ENCODE measurements at regions not wholly inside any gene's neighbourhood (a gene's known extent, or its start where the extent isn't known, plus 50 kb on each side); places are given as distances from the start of the nearest gene placed in this dataset.
"Not testable (repeated sequence)": the region's sequence is repeated elsewhere in the genome, so short reads cannot be mapped to it uniquely, and the experiment has no call there.

DNA sequence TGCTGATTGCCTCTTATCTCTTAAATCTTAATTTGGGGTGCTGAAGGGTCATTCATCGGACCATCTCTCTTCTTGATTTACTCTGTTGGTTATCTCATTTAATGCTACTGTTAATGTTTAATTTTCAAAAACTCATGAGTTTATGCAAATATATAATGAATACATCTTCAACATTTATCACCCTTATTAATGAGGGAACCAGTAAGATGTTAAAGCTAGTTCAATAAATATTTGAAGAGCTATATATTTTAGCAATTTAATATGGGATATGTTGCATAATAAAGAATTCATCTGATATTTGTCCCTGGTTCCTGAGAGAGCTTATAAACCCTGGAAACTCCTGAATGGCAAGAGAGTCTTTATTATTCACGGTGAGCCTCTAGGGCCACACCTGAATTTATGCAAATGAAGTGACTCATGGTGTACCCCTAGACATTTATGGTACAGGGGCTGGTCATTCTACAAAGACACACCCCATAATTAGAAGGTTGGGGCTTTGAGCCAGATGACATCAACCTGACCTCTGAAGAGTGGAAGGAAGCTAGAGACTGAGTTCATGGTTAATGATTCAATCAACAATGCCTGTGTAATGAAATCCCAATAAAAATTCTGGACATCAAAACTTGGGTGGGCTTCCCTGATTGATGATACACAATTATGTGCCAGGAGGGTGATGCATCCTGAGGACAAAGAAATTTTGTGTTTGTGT, 339.5 kb upstream of the ZNF608 start (continued):
- TF ChIP-seq WRNIP1 (IDR thresholded peaks at IDR 0.05; ENCODE audit: borderline replicate concordance, low read depth, low read length) = no peak
- TF ChIP-seq RAD51 (IDR thresholded peaks at IDR 0.05) = no peak

DNA sequence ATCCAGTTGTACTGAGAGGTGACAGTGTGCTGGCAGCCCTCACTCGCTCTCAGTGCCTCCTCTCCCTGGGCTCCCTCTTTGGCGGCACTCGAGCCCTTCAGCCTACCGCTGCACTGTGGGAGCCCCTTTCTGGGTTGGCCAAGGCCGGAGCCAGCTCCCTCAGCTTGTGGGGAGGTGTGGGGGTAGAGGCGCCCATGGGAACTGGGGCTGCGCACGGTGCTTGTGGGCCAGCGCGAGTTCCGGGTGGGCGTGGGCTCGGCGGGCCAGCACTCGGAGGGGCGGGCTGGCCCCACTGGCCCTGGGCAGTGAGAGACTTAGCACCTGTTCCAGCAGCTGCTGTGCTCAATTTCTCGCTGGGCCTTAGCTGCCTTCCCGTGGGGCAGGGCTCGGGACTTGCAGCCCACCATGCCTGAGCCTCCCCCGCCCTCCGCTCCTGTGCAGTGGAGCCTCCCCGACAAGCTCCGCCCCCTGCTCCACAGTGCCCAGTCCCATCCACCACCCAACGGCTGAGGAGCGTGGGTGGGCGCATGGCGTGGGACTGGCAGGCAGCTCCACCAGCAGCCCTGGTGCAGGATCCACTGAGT, 342.2 kb upstream of the ZNF608 start:
- ATAC-seq = no peak
- Histone ChIP-seq H3K27me3 (replicated peaks in 1 of 2; ENCODE audit: control insufficient read depth in 2 of 2, insufficient read depth in 2 of 2, low read length in 1 of 2) (no peaks in the 10 kb centered on the region), H3K4me2 (ENCODE audit: control insufficient read depth, insufficient read depth) (no peak overlapping the region), H2AFZ (ENCODE audit: control insufficient read depth, low read depth, low read length) (no peak overlapping the region), H3K27ac (ENCODE audit: control insufficient read depth, insufficient read depth) (no peak overlapping the region), H3K9ac (ENCODE audit: control insufficient read depth, insufficient read depth, low read length) (no peak overlapping the region), H3K79me2 (ENCODE audit: control insufficient read depth, insufficient read depth, low read length) (no peaks in the 10 kb centered on the region), H3K36me3 (ENCODE audit: control insufficient read depth in 2 of 2, insufficient read depth in 2 of 2, low read length in 1 of 2) (no peaks in the 10 kb centered on the region), H3K9me3 (replicated peaks; ENCODE audit: control insufficient read depth, insufficient read depth, low read length) (no peaks in the 10 kb centered on the region; the same call in 2 of the 3 replicates), H3K4me3 (no peak overlapping the region), H3K4me1 (ENCODE audit: control insufficient read depth, insufficient read depth, low read length) (no peaks in the 10 kb centered on the region), H4K20me1 (ENCODE audit: control insufficient read depth, insufficient read depth) (no peaks in the 10 kb centered on the region)
- in situ Hi-C loops (cut with MboI) (no loop called here), intact Hi-C loops (cut with micrococcal nuclease; ENCODE audit: unreplicated experiment) (no loop called here)
- TF ChIP-seq ATF7 (IDR thresholded peaks at IDR 0.05; ENCODE audit: low read depth) = no peak
- no peak for DNase-seq (ENCODE audit: low read depth, low spot score)
- WGBS (ENCODE audit: insufficient coverage, insufficient replicate concordance, low lambda C conversion rate, missing lambda C conversion rate) = 87% methylated on average over 27 of the region's 27 CpGs
- no peak for FAIRE-seq
- ChIA-PET POLR2A (no interaction called here), SMC1A (ENCODE audit: uncharacterized antibody, unreplicated experiment) (interaction anchor here (1.1 kb wide), 1 partner anchor 10 kb away, joined by 3 read pairs; no protein-coding TSS in a partner anchor), CTCF (no interaction called here), RAD21 (ENCODE audit: unreplicated experiment) (no interaction called here)
- no TSS peak for BruUV-seq (replicated peaks)

DNA sequence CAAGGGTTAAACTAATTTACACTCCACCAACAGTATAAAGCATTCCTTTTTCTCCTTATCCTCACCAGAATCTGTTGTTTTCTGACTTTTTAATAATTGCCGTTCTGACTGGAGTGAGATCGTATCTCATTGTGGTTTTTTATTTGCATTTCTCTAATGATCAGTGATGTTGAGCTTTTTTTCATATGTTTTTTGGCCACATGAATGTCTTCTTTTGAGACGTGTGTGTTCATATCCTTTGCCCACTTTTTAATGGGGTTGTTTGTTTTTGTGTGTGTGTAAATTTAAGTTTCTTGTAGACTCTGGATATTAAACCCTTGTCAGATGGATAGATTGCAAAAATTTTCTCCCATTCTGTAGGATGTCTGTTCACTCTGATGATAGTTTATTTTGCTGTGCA, 345.7 kb upstream of the ZNF608 start:
- intact Hi-C loops (cut with micrococcal nuclease; ENCODE audit: unreplicated experiment); RAD21 ChIA-PET (ENCODE audit: unreplicated experiment); DNase-seq (ENCODE audit: low read depth, low spot score); H3K27me3 ChIP-seq (replicated peaks in 1 of 2; ENCODE audit: control insufficient read depth in 2 of 2, insufficient read depth in 2 of 2, low read length in 1 of 2); in situ Hi-C loops (cut with MboI); H4K20me1 ChIP-seq (ENCODE audit: control insufficient read depth, insufficient read depth); H3K27ac ChIP-seq (ENCODE audit: control insufficient read depth, insufficient read depth); H3K36me3 ChIP-seq (ENCODE audit: control insufficient read depth in 2 of 2, insufficient read depth in 2 of 2, low read length in 1 of 2); ATAC-seq; H3K9me3 ChIP-seq (replicated peaks; ENCODE audit: control insufficient read depth, insufficient read depth, low read length); H3K9ac ChIP-seq (ENCODE audit: control insufficient read depth, insufficient read depth, low read length); H3K79me2 ChIP-seq (ENCODE audit: control insufficient read depth, insufficient read depth, low read length); BruUV-seq (replicated peaks); FAIRE-seq; H3K4me1 ChIP-seq (ENCODE audit: control insufficient read depth, insufficient read depth, low read length); H3K4me3 ChIP-seq; H2AFZ ChIP-seq (ENCODE audit: control insufficient read depth, low read depth, low read length); H3K4me2 ChIP-seq (ENCODE audit: control insufficient read depth, insufficient read depth): not testable (repeated sequence)
- 12% methylated on average over 3 of the region's 3 CpGs for WGBS (ENCODE audit: insufficient coverage, insufficient replicate concordance, low lambda C conversion rate, missing lambda C conversion rate)
- CTCF ChIA-PET = interaction anchor here (1.9 kb wide), 1 partner anchor 13 kb away, joined by 5 read pairs; no protein-coding TSS in a partner anchor
- SMC1A ChIA-PET (ENCODE audit: uncharacterized antibody, unreplicated experiment) = interaction anchor here (1.1 kb wide), 1 partner anchor 9 kb away, joined by 3 read pairs; no protein-coding TSS in a partner anchor
- POLR2A ChIA-PET = interaction anchor here (0.6 kb wide), 1 partner anchor 321 kb away, joined by 4 read pairs; no protein-coding TSS in a partner anchor

Measured in GM12878 (cell line).